OCI-LY3 (cell line): ENCODE measurements at regions not wholly inside any gene's neighbourhood (a gene's known extent, or its start where the extent isn't known, plus 50 kb on each side); places are given as distances from the start of the nearest gene placed in this dataset.

Source experiments
- H2AFZ ChIP-seq: fragments of 200-600, 300-600 bp; shearing (Covaris generic); 2 replicates; pipeline ENCODE4 v1.6.0; 2014; ENCODE audit warnings: antibody characterized with exemption, low read depth, low read length
- H3K27ac ChIP-seq: fragments of 200-600, 300-600 bp; sonication (generic); 2 replicates; pipeline ENCODE4 v1.5.1; 2014; ENCODE audit warnings: mild to moderate bottlenecking, low read length, moderate library complexity, mixed read lengths
- H3K27me3 ChIP-seq: fragments of 200-600, 300-600 bp; sonication (generic); 2 replicates; pipeline ENCODE4 v1.6.1; 2014; ENCODE audit warnings: low read depth, low read length, mixed read lengths
- H3K36me3 ChIP-seq: fragments of 200-600, 300-600 bp; sonication (generic); replicated peaks from 2 replicates; pipeline ENCODE3; 2014; ENCODE audit warnings: low read depth, low read length, mixed read lengths
- H3K4me1 ChIP-seq: fragments of 300-600, 200-600 bp; sonication (generic); 2 replicates; pipeline ENCODE4 v1.6.1; 2014; ENCODE audit warnings: low read length, mixed read lengths
- H3K4me2 ChIP-seq: fragments of 200-600, 300-600 bp; sonication (generic); 2 replicates; pipeline ENCODE4 v1.6.1; 2014; ENCODE audit warnings: low read length, mixed read lengths
- H3K4me3 ChIP-seq: fragments of 300-600, 200-600 bp; sonication (generic); 2 replicates; pipeline ENCODE4 v1.5.1; 2014; ENCODE audit warnings: antibody characterized with exemption, mild to moderate bottlenecking, low read length, moderate library complexity
- H3K79me2 ChIP-seq: fragments of 300-600, 200-600 bp; shearing (Covaris generic); 2 replicates; pipeline ENCODE4 v1.6.1; 2014; ENCODE audit warnings: mild to moderate bottlenecking, low read length, mixed read lengths
- H3K9ac ChIP-seq: fragments of 300-600, 200-600 bp; shearing (Covaris generic); 2 replicates; pipeline ENCODE4 v1.6.0; 2014; ENCODE audit warnings: mild to moderate bottlenecking, low read length, moderate library complexity
- H3K9me3 ChIP-seq: fragments of 200-600, 300-600 bp; shearing (Covaris generic); 2 replicates; pipeline ENCODE4 v1.6.1; 2014; ENCODE audit warnings: low read length, mixed read lengths; ENCODE audit not compliant: insufficient read depth
- H4K20me1 ChIP-seq: fragments of 200-600, 300-600 bp; sonication (generic); 2 replicates; pipeline ENCODE4 v1.6.1; 2016; ENCODE audit warnings: low read length, mixed read lengths; ENCODE audit not compliant: insufficient read depth
- EZH2phosphoT487 ChIP-seq: fragments of 200-600 bp; shearing (Covaris generic); IDR thresholded peaks from 2 replicates; pipeline ENCODE4 v1.6.1; 2018; ENCODE audit warnings: antibody characterized with exemption, mixed run types, low read depth
- TF ChIP-seq, protein P1 (sequence below): fragments of 200-600, 300-600 bp; sonication (generic); IDR thresholded peaks from 2 replicates; pipeline ENCODE4 v1.5.1; 2014; ENCODE audit warnings: antibody characterized with exemption, low read length, low read depth

- Histone ChIP-seq H4K20me1 (no peaks in the 10 kb centered on the region), H3K4me3 (no peak overlapping the region)
- TF ChIP-seq, protein P1, sequence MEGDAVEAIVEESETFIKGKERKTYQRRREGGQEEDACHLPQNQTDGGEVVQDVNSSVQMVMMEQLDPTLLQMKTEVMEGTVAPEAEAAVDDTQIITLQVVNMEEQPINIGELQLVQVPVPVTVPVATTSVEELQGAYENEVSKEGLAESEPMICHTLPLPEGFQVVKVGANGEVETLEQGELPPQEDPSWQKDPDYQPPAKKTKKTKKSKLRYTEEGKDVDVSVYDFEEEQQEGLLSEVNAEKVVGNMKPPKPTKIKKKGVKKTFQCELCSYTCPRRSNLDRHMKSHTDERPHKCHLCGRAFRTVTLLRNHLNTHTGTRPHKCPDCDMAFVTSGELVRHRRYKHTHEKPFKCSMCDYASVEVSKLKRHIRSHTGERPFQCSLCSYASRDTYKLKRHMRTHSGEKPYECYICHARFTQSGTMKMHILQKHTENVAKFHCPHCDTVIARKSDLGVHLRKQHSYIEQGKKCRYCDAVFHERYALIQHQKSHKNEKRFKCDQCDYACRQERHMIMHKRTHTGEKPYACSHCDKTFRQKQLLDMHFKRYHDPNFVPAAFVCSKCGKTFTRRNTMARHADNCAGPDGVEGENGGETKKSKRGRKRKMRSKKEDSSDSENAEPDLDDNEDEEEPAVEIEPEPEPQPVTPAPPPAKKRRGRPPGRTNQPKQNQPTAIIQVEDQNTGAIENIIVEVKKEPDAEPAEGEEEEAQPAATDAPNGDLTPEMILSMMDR = no peak
- TF ChIP-seq EZH2phosphoT487 = no peak
Measured at GRCh38 chr4:4659871-4660651, 118.2 kb upstream of the STX18 start.

GRCh38 chr4:4658052-4658451 lies 116.2 kb upstream of the STX18 start:
- H3K9me3 ChIP-seq = no peaks in the 10 kb centered on the region
- no peaks in the 10 kb centered on the region for H4K20me1 ChIP-seq
- H3K36me3 ChIP-seq = no peaks in the 10 kb centered on the region
- H3K27me3 ChIP-seq = no peaks in the 10 kb centered on the region
- H3K9ac ChIP-seq = no peak overlapping the region
- no peaks in the 10 kb centered on the region for H3K79me2 ChIP-seq
- no peak overlapping the region for H2AFZ ChIP-seq
- H3K4me2 ChIP-seq = no peak overlapping the region
- no peaks in the 10 kb centered on the region for H3K4me1 ChIP-seq
- no peak overlapping the region for H3K27ac ChIP-seq
- no peak overlapping the region for H3K4me3 ChIP-seq
- no peak for TF ChIP-seq EZH2phosphoT487
- TF ChIP-seq, protein P1 = no peak

More at GRCh38 chr4:4659871-4660651, 118.2 kb upstream of the STX18 start:
- no peak overlapping the region for H3K9ac ChIP-seq
- no peaks in the 10 kb centered on the region for H3K27me3 ChIP-seq
- no peaks in the 10 kb centered on the region for H3K36me3 ChIP-seq
- H3K4me1 ChIP-seq = no peaks in the 10 kb centered on the region
- no peaks in the 10 kb centered on the region for H3K79me2 ChIP-seq
- no peak overlapping the region for H3K4me2 ChIP-seq
- no peak overlapping the region for H3K27ac ChIP-seq
- H2AFZ ChIP-seq = no peak overlapping the region
- H3K9me3 ChIP-seq = no peaks in the 10 kb centered on the region

GRCh38 chr4:4656977-4657376 lies 115.1 kb upstream of the STX18 start:
- H3K27ac ChIP-seq = no peak overlapping the region
- H3K9ac ChIP-seq = no peak overlapping the region
- no peak overlapping the region for H2AFZ ChIP-seq
- H3K79me2 ChIP-seq = no peaks in the 10 kb centered on the region
- no peaks in the 10 kb centered on the region for H3K36me3 ChIP-seq
- TF ChIP-seq, protein P1 = no peak
- no peak for TF ChIP-seq EZH2phosphoT487
- no peaks in the 10 kb centered on the region for H3K4me1 ChIP-seq
- no peaks in the 10 kb centered on the region for H4K20me1 ChIP-seq
- H3K4me2 ChIP-seq = no peak overlapping the region
- no peak overlapping the region for H3K4me3 ChIP-seq
- no peaks in the 10 kb centered on the region for H3K27me3 ChIP-seq
- H3K9me3 ChIP-seq = no peaks in the 10 kb centered on the region

GRCh38 chr4:4655901-4656300 lies 114.1 kb upstream of the STX18 start:
- TF ChIP-seq, protein P1 = no peak
- TF ChIP-seq EZH2phosphoT487 = no peak
- no peak overlapping the region for H3K4me3 ChIP-seq
- no peaks in the 10 kb centered on the region for H3K4me1 ChIP-seq
- H3K27ac ChIP-seq = no peak overlapping the region
- no peaks in the 10 kb centered on the region for H3K79me2 ChIP-seq
- no peaks in the 10 kb centered on the region for H4K20me1 ChIP-seq
- no peaks in the 10 kb centered on the region for H3K27me3 ChIP-seq
- H3K36me3 ChIP-seq = no peaks in the 10 kb centered on the region
- H3K9ac ChIP-seq = no peak overlapping the region
- H2AFZ ChIP-seq = no peak overlapping the region
- H3K4me2 ChIP-seq = no peak overlapping the region
- H3K9me3 ChIP-seq = no peaks in the 10 kb centered on the region
